Neural progenitor cell (in vitro differentiated cells): ENCODE measurements at regions not wholly inside any gene's neighbourhood (a gene's known extent, or its start where the extent isn't known, plus 50 kb on each side); places are given as distances from the start of the nearest gene placed in this dataset.

Source experiments
- CTCF ChIP-seq: fragments of 200-600 bp; sonication (generic); IDR thresholded peaks from 2 replicates; pipeline ENCODE4 v1.5.1; 2017; ENCODE audit warnings: antibody characterized with exemption, mild to moderate bottlenecking
- EZH2 ChIP-seq: fragments of 200-600 bp; sonication (generic); IDR thresholded peaks from 2 replicates; pipeline ENCODE4 v1.6.1; 2017; ENCODE audit warnings: antibody characterized with exemption, mild to moderate bottlenecking, moderate library complexity
- EZH2phosphoT487 ChIP-seq: fragments of 200-600 bp; sonication (generic); IDR thresholded peaks from 2 replicates; pipeline ENCODE4 v1.6.1; 2017; ENCODE audit warnings: antibody characterized with exemption

GRCh38 chr5:3811116-3811515, 215.5 kb downstream of the IRX1 start:
- TF ChIP-seq CTCF = no peak
- TF ChIP-seq EZH2 = no peak
- no peak for TF ChIP-seq EZH2phosphoT487
